ENCODE measurements at regions not wholly inside any gene's neighbourhood (a gene's known extent, or its start where the extent isn't known, plus 50 kb on each side); places are given as distances from the start of the nearest gene placed in this dataset.

GRCh38 chr2:133780099-133780996, 212.1 kb upstream of the NCKAP5 start:
- TF ChIP-seq CTCF (IDR thresholded peaks at IDR 0.05) (peak; percentile 66 to 91 (median 82)), POLR2A (IDR thresholded peaks at IDR 0.05) (no peak)
